Brain microvascular endothelial cell (primary cell): ENCODE measurements at regions not wholly inside any gene's neighbourhood (a gene's known extent, or its start where the extent isn't known, plus 50 kb on each side); places are given as distances from the start of the nearest gene placed in this dataset.

ENCODE experiments used
- DNase-seq: peaks from one replicate; pipeline ENCODE4 v3.0.0-alpha.2; 2020
- H3K27ac ChIP-seq: fragments of 250-450 bp; sonication (Bioruptor Pico); 2 replicates; pipeline ENCODE4 v1.5.1; 2020; ENCODE audit warnings: mild to moderate bottlenecking, moderate library complexity
- H3K27me3 ChIP-seq: fragments of 250-450 bp; sonication (Bioruptor Pico); replicated peaks from 2 replicates; pipeline ENCODE4 v1.5.1; 2020; ENCODE audit warnings: mild to moderate bottlenecking
- H3K36me3 ChIP-seq: fragments of 250-450 bp; sonication (Bioruptor Pico); replicated peaks from 2 replicates; pipeline ENCODE4 v1.5.1; 2020; ENCODE audit warnings: mild to moderate bottlenecking
- H3K4me3 ChIP-seq: 2 replicates; pipeline ENCODE4 v1.5.1; 2011; ENCODE audit warnings: low read depth, mild to moderate bottlenecking, control low read depth, low read length, moderate library complexity
- CTCF ChIP-seq: IDR thresholded peaks from 2 replicates; pipeline ENCODE4 v1.5.1; 2011; ENCODE audit warnings: low read depth, mild to moderate bottlenecking, moderate library complexity, low read length, control low read depth, inconsistent platforms; ENCODE audit errors: missing control alignments
- in situ Hi-C: cut with HindIII; loops from 2 replicates; pipeline ENCODE4 v1.10.0; 2017; ENCODE audit warnings: low sequenced_read_pairs, low pct_ligation_motif_present

DNA sequence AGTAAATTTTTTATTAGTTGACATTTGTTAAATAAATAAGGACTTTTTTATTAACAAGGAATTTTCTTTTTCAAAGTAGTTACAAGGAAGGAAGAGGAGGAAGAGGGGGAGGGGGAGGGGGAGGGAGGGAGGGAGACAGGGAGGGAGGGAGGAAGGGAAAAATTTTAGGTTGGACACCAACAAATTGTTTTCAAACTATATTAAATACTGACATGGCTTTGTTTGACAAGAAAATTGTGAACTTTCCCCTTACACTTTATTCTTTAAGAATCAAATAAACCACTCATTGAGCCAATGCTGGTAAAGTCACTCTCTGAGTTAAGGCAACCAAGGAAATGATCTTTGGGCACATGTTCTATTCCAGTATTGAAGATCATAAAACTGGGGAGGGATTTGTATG, 115.7 kb upstream of the PPP2R3A start:
- no peak for TF ChIP-seq CTCF
- no peaks in the 10 kb centered on the region for H3K27me3 ChIP-seq
- no peak for DNase-seq
- no peaks in the 10 kb centered on the region for H3K36me3 ChIP-seq
- no peak overlapping the region for H3K4me3 ChIP-seq
- in situ Hi-C loops, result no loop called here
- H3K27ac ChIP-seq, result no peak overlapping the region

- peak; percentile 4 for DNase-seq
- Histone ChIP-seq H3K4me3 (no peak overlapping the region), H3K27ac (no peak overlapping the region), H3K27me3 (no peaks in the 10 kb centered on the region), H3K36me3 (no peaks in the 10 kb centered on the region)
- in situ Hi-C loops, result no loop called here
- TF ChIP-seq CTCF, result no peak
These were observed 114.1 kb upstream of the PPP2R3A start for GRCh38 chr3:135851201-135852081.

DNA sequence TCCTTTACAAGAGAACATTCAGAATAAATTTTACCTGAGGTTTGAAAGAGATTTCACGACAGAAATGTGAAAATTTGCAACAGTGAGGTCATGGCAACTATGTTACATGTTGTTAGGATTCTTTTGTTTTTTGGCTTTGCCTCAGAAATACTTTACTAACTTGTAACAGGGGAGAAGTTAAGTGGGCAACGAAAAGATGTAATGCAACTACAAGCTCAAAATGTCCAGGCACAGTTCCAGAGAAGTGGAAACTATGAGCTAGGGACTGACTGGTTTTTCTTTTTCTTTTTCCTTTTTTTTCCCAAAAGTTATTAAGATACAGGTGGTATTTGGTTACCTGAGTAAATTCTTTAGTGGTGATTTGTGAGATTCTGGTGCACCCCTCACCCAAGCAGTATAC, 111.5 kb upstream of the PPP2R3A start:
- TF ChIP-seq CTCF, result no peak
- H3K27ac ChIP-seq, result no peak overlapping the region
- no peaks in the 10 kb centered on the region for H3K36me3 ChIP-seq
- in situ Hi-C loops, result no loop called here
- no peak for DNase-seq
- no peak overlapping the region for H3K4me3 ChIP-seq
- H3K27me3 ChIP-seq, result no peaks in the 10 kb centered on the region

DNA sequence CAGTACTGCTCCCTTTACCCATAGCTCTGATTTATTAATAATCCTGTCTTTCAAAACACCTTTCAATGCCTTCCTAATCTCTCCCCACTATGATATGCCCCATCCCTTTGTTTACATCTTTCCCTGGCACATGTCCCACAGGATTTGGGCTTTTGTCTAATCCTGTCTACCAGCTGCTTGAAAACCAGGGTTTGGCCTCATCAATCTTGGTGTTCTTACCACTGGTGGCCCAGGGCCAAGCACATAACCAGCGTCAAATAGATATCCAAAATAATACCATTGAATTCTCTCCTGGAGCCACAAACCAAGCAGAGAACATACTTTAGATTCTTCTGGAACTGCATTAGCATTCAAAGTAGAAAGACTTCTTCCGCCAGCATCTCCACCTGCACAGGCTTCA, 104.8 kb upstream of the PPP2R3A start:
- H3K27ac ChIP-seq, result no peak overlapping the region
- no peak for DNase-seq
- no peak for TF ChIP-seq CTCF
- in situ Hi-C loops, result no loop called here
- no peaks in the 10 kb centered on the region for H3K27me3 ChIP-seq
- H3K4me3 ChIP-seq, result no peak overlapping the region
- H3K36me3 ChIP-seq, result no peaks in the 10 kb centered on the region

- no peak for TF ChIP-seq CTCF
- Histone ChIP-seq H3K27me3 (no peaks in the 10 kb centered on the region), H3K27ac (no peak overlapping the region), H3K4me3 (no peak overlapping the region), H3K36me3 (no peaks in the 10 kb centered on the region)
- no peak for DNase-seq
- in situ Hi-C loops, result no loop called here
These were observed 103.2 kb upstream of the PPP2R3A start for GRCh38 chr3:135862361-135862760.

- no peak for DNase-seq
- Histone ChIP-seq H3K4me3 (no peak overlapping the region), H3K27ac (no peak overlapping the region), H3K36me3 (no peaks in the 10 kb centered on the region), H3K27me3 (no peaks in the 10 kb centered on the region)
- no peak for TF ChIP-seq CTCF
- in situ Hi-C loops, result no loop called here
These were observed 101.5 kb upstream of the PPP2R3A start for GRCh38 chr3:135864060-135864459.
